K562 (cell line): ENCODE measurements at regions not wholly inside any gene's neighbourhood (a gene's known extent, or its start where the extent isn't known, plus 50 kb on each side); places are given as distances from the start of the nearest gene placed in this dataset.

Source experiments
- ATAC-seq: fragments of 200-7000 bp; cut with Tn5 transposase; 3 replicates; pipeline ENCODE4 v1.9.1; 2020; ENCODE audit warnings: moderate library complexity
- BruUV-seq: library from RNA; stranded (reverse); fragments of 400-500 nt; replicated peaks from 2 replicates; lab custom pipeline; 2021; lab: Mats Ljungman, UMichigan
- CTCF ChIA-PET: fragments of 300-600 bp; formaldehyde crosslinking; extraction: SDS; loops from one replicate; lab custom pipeline; 2021; ENCODE audit warnings: low intra/inter-chr PET ratio; lab: Yijun Ruan, JAX
- POLR2A ChIA-PET: fragments of 300-600, 350-650 bp; sonication (Branson Sonifier 250); formaldehyde crosslinking; extraction: SDS; loops from one replicate; lab custom pipeline; 2021; ENCODE audit warnings: antibody characterized with exemption, inconsistent platforms; lab: Yijun Ruan, JAX
- DNase-seq, 4 experiments: peaks; one replicate each; pipeline versions ENCODE4 v3.0.0 to v3.0.0-alpha.2; 2011 to 2018; ENCODE audit warnings: low spot score in 3 of 4, mixed read lengths in 3 of 4; ENCODE audit errors: extremely low read depth in 1 of 4
- FAIRE-seq: peaks from 2 replicates; lab custom pipeline; 2011; peaks lifted over from hg19 to GRCh38; lab: Jason Lieb, UNC
- H2AFZ ChIP-seq: 2 replicates; pipeline ENCODE4 v1.6.0; 2011; ENCODE audit warnings: low read depth, low read length, control low read depth, inconsistent platforms
- H3K27ac ChIP-seq: fragments of 200-600 bp; 3 replicates; pipeline ENCODE4 v1.8.0; 2011; ENCODE audit warnings: low read depth, mild to moderate bottlenecking, control low read depth, inconsistent platforms, low read length, moderate library complexity, mixed read lengths; ENCODE audit errors: extremely low read depth
- H3K27me3 ChIP-seq, 2 experiments: fragments of 300-600 bp in 1 of 2; 2 replicates in 1 of 2; 3 replicates in 1 of 2; pipeline versions ENCODE4 v1.6.0 to v1.8.0; 2011; ENCODE audit warnings: inconsistent platforms in 2 of 2, low read length in 2 of 2, mild to moderate bottlenecking in 1 of 2, mixed read lengths in 1 of 2, moderate library complexity in 1 of 2; ENCODE audit not compliant: control insufficient read depth in 2 of 2, insufficient read depth in 2 of 2
- H3K36me3 ChIP-seq: fragments of 300-600 bp; 3 replicates; pipeline ENCODE4 v1.8.0; 2011; ENCODE audit warnings: mild to moderate bottlenecking, low read length, inconsistent platforms; ENCODE audit not compliant: control insufficient read depth, insufficient read depth
- H3K4me1 ChIP-seq, 2 experiments: fragments of 200-600 bp in 1 of 2; replicated peaks in 1 of 2; 2 replicates in 1 of 2; 3 replicates in 1 of 2; pipeline versions ENCODE4 v1.5.1 to v1.8.0; 2011; ENCODE audit warnings: inconsistent platforms in 2 of 2, low read length in 2 of 2, mild to moderate bottlenecking in 1 of 2, mixed read lengths in 1 of 2, moderate library complexity in 1 of 2; ENCODE audit not compliant: control insufficient read depth in 2 of 2, insufficient read depth in 2 of 2
- H3K4me2 ChIP-seq: 2 replicates; pipeline ENCODE4 v1.6.1; 2011; ENCODE audit warnings: low read length, control low read depth, inconsistent platforms, mixed read lengths; ENCODE audit not compliant: insufficient read depth
- H3K4me3 ChIP-seq: fragments of 200-600 bp; sonication (generic), shearing (Covaris generic); 2 replicates; pipeline ENCODE4 v1.5.1; 2016; ENCODE audit warnings: control low read depth, inconsistent platforms
- H3K79me2 ChIP-seq: fragments of 200-600 bp; 3 replicates; pipeline ENCODE4 v1.8.0; 2011; ENCODE audit warnings: low read length, inconsistent platforms; ENCODE audit not compliant: control insufficient read depth, insufficient read depth
- H3K9ac ChIP-seq, 2 experiments: 2 replicates each; pipeline versions ENCODE4 v1.6.0 to v1.6.1; 2011; ENCODE audit warnings: low read depth in 2 of 2, low read length in 2 of 2, control low read depth in 1 of 2, inconsistent platforms in 1 of 2, mild to moderate bottlenecking in 1 of 2, mixed read lengths in 1 of 2; ENCODE audit not compliant: insufficient read depth in 1 of 2
- H3K9me1 ChIP-seq: one replicate; pipeline ENCODE4 v1.6.0; 2011; ENCODE audit warnings: inconsistent platforms, mild to moderate bottlenecking, low read length, moderate library complexity; ENCODE audit not compliant: control insufficient read depth, insufficient read depth
- H3K9me3 ChIP-seq: replicated peaks from 2 replicates; pipeline ENCODE4 v1.5.1; 2011; ENCODE audit warnings: low read depth, low read length, inconsistent platforms; ENCODE audit not compliant: control insufficient read depth, insufficient read depth
- H4K20me1 ChIP-seq: replicated peaks from 2 replicates; pipeline ENCODE4 v1.6.1; 2011; ENCODE audit warnings: low read length, inconsistent platforms, mixed read lengths; ENCODE audit not compliant: control insufficient read depth, insufficient read depth
- BMI1 ChIP-seq: fragments of 150-350 bp; IDR thresholded peaks from 2 replicates; pipeline ENCODE4 v1.6.1; 2014; ENCODE audit warnings: low read length
- CCAR2 ChIP-seq: fragments of 200-400 bp; formaldehyde crosslinking; IDR thresholded peaks from 2 replicates; pipeline ENCODE4 v1.6.1; 2017; ENCODE audit warnings: mild to moderate bottlenecking, low read depth, low read length
- EP400 ChIP-seq: fragments of 450-650 bp; IDR thresholded peaks from 2 replicates; pipeline ENCODE4 v1.6.1; 2017; ENCODE audit warnings: antibody characterized with exemption, mild to moderate bottlenecking, moderate library complexity
- GATA2 ChIP-seq: sonication (generic); formaldehyde crosslinking; IDR thresholded peaks from 2 replicates; pipeline ENCODE4 v1.4.0; 2020; ENCODE audit warnings: mild to moderate bottlenecking, missing genetic modification reagents
- KAT8 ChIP-seq: fragments of 450-650 bp; IDR thresholded peaks from 2 replicates; pipeline ENCODE4 v1.6.1; 2016; ENCODE audit warnings: low read depth, mild to moderate bottlenecking
- MTF1 ChIP-seq: fragments of 250-450 bp; sonication (Bioruptor Pico); IDR thresholded peaks from 2 replicates; pipeline ENCODE4 v1.9.0; 2021; ENCODE audit warnings: moderate library complexity, mild to moderate bottlenecking, inconsistent platforms, borderline replicate concordance
- NCOA1 ChIP-seq: fragments of 450-650 bp; IDR thresholded peaks from 2 replicates; pipeline ENCODE4 v1.6.1; 2016; ENCODE audit warnings: low read depth
- RBFOX2 ChIP-seq: fragments of 200-400 bp; formaldehyde crosslinking; IDR thresholded peaks from 2 replicates; pipeline ENCODE4 v1.6.1; 2017; ENCODE audit warnings: low read depth, mild to moderate bottlenecking, low read length, moderate library complexity
- TAF15 ChIP-seq: fragments of 200-400 bp; formaldehyde crosslinking; IDR thresholded peaks from 2 replicates; pipeline ENCODE4 v1.6.1; 2017; ENCODE audit warnings: mild to moderate bottlenecking, low read depth, low read length, moderate library complexity
- ZNF184 ChIP-seq: sonication (generic); formaldehyde crosslinking; IDR thresholded peaks from 2 replicates; pipeline ENCODE4 v1.5.0; 2020; ENCODE audit warnings: missing genetic modification reagents
- ZNF76 ChIP-seq: fragments of 250-450 bp; sonication (Bioruptor Pico); IDR thresholded peaks from 2 replicates; pipeline ENCODE4 v1.4.0; 2020; ENCODE audit warnings: mild to moderate bottlenecking, moderate library complexity, borderline replicate concordance
- ZSCAN32 ChIP-seq: fragments of 450-650 bp; formaldehyde crosslinking; IDR thresholded peaks from 2 replicates; pipeline ENCODE4 v1.4.0; 2020; ENCODE audit warnings: mild to moderate bottlenecking, moderate library complexity
- WGBS: fragments of 100-300 bp; shearing (Covaris generic); methylation state at CpG from one replicate; pipeline ENCODE4 v1.1.6; 2016; ENCODE audit warnings: low coverage, mixed read lengths; ENCODE audit not compliant: insufficient coverage; ENCODE audit errors: missing lambda C conversion rate; 5-methylcytosine and 5-hydroxymethylcytosine counted together
- in situ Hi-C: fragments of 300-500 bp; cut with MboI; formaldehyde crosslinking; loops from 4 replicates; pipeline ENCODE4 v1.15.0; 2018; ENCODE audit warnings: inconsistent platforms, mixed read lengths
- intact Hi-C: fragments of 100-400 bp; cut with micrococcal nuclease; formaldehyde crosslinking; loops from 2 replicates; pipeline ENCODE4 v1.14.2; 2022
- TF ChIP-seq, protein P1 (sequence below): fragments of 450-650 bp; IDR thresholded peaks from 2 replicates; pipeline ENCODE4 v1.6.1; 2016
- TF ChIP-seq, protein P2 (sequence below): fragments of 450-650 bp; IDR thresholded peaks from 2 replicates; pipeline ENCODE4 v1.6.1; 2018; ENCODE audit warnings: mild to moderate bottlenecking, low read depth; ENCODE audit not compliant: partially characterized antibody
- TF ChIP-seq, protein P3 (sequence below): sonication (generic); formaldehyde crosslinking; IDR thresholded peaks from 2 replicates; pipeline ENCODE4 v1.8.1; 2023; ENCODE audit warnings: mild to moderate bottlenecking, missing genetic modification reagents

DNA sequence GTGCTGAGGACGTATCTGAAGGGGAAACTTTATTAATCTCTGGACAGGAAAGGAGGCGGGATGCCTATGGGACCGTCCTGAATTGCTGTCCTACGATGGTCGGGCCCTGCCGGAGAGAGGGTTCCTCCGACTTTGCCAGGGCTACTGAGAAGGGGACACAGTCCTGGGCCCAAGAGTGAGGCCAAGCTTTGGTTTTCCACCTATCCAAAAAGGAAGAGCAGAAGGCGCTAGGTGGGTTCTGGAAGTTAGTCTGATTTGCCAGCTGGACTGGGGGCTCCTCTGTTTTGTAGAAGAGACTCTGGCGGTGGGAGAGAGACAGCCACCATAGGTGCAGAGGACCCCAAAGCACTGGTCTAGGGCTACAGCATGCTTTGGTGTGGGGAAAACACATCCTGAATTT lies 243.8 kb upstream of the IRX4 start (continued):
- no peak for TF ChIP-seq NCOA1
- TF ChIP-seq, all 486 proteins: peak for 0

DNA sequence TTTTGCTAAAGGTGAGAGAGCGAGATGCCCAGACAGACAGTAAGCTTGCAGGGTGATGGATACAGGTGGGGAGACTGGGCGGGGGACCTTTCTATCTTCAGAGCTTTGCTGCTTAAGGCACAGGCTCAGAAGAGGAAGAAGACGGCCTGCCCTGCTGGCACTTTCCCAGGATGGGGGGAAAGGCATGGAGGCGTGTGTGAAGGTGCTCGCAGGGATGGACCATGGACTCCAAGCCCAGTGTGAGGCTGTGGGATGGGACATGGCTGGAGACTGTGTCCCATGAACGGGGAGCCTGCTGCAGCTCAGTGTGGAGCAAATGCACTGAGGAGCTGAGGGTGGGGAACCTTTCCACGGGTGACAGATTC lies 243.2 kb upstream of the IRX4 start:
- ATAC-seq (no peak), FAIRE-seq (no peak), DNase-seq (no peak)
- Histone ChIP-seq H2AFZ (no peak overlapping the region), H3K36me3 (no peaks in the 10 kb centered on the region), H3K4me1 (no peaks in the 10 kb centered on the region), H3K4me2 (no peak overlapping the region), H3K9me1 (no peaks in the 10 kb centered on the region), H3K79me2 (no peaks in the 10 kb centered on the region), H3K9me3 (no peaks in the 10 kb centered on the region), H4K20me1 (peaks cover 11% of the 10 kb centered on the region; the same call in 1 of the 2 replicates), H3K27ac (no peak overlapping the region), H3K9ac (no peak overlapping the region), H3K4me3 (no peak overlapping the region), H3K27me3 (peaks cover 22 to 39% of the 10 kb centered on the region in 2 experiments; a peak in 4 of 5 replicates)
- no TSS peak for BruUV-seq
- 3% methylated on average over 7 of the region's 7 CpGs for WGBS
- CTCF ChIA-PET: no interaction called here
- POLR2A ChIA-PET: no interaction called here
- TF ChIP-seq TAF15 (no peak), RBFOX2 (no peak), ZNF76 (no peak), EP400 (no peak), KAT8 (no peak), CCAR2 (no peak), ZNF184 (no peak), BMI1 (no peak), GATA2 (CRISPR knock-in tag) (no peak), MTF1 (no peak), ZSCAN32 (no peak)
- TF ChIP-seq, protein P1, sequence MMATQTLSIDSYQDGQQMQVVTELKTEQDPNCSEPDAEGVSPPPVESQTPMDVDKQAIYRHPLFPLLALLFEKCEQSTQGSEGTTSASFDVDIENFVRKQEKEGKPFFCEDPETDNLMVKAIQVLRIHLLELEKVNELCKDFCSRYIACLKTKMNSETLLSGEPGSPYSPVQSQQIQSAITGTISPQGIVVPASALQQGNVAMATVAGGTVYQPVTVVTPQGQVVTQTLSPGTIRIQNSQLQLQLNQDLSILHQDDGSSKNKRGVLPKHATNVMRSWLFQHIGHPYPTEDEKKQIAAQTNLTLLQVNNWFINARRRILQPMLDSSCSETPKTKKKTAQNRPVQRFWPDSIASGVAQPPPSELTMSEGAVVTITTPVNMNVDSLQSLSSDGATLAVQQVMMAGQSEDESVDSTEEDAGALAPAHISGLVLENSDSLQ: no peak
- TF ChIP-seq, protein P2, sequence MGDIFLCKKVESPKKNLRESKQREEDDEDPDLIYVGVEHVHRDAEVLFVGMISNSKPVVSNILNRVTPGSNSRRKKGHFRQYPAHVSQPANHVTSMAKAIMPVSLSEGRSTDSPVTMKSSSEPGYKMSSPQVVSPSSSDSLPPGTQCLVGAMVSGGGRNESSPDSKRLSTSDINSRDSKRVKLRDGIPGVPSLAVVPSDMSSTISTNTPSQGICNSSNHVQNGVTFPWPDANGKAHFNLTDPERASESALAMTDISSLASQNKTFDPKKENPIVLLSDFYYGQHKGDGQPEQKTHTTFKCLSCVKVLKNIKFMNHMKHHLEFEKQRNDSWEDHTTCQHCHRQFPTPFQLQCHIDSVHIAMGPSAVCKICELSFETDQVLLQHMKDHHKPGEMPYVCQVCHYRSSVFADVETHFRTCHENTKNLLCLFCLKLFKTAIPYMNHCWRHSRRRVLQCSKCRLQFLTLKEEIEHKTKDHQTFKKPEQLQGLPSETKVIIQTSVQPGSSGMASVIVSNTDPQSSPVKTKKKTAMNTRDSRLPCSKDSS: no peak
- TF ChIP-seq, protein P3, sequence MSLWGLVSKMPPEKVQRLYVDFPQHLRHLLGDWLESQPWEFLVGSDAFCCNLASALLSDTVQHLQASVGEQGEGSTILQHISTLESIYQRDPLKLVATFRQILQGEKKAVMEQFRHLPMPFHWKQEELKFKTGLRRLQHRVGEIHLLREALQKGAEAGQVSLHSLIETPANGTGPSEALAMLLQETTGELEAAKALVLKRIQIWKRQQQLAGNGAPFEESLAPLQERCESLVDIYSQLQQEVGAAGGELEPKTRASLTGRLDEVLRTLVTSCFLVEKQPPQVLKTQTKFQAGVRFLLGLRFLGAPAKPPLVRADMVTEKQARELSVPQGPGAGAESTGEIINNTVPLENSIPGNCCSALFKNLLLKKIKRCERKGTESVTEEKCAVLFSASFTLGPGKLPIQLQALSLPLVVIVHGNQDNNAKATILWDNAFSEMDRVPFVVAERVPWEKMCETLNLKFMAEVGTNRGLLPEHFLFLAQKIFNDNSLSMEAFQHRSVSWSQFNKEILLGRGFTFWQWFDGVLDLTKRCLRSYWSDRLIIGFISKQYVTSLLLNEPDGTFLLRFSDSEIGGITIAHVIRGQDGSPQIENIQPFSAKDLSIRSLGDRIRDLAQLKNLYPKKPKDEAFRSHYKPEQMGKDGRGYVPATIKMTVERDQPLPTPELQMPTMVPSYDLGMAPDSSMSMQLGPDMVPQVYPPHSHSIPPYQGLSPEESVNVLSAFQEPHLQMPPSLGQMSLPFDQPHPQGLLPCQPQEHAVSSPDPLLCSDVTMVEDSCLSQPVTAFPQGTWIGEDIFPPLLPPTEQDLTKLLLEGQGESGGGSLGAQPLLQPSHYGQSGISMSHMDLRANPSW: no peak
- intact Hi-C loops (no loop called here), in situ Hi-C loops (no loop called here)
